NCI-H1417 (cell line): ENCODE measurements at regions not wholly inside any gene's neighbourhood (a gene's known extent, or its start where the extent isn't known, plus 50 kb on each side); places are given as distances from the start of the nearest gene placed in this dataset.
A peak's percentile ranks its signal among the peaks of the same experiment; 100 is the strongest.

Experiments
- DNase-seq, 3 experiments: peaks; one replicate each; lab custom pipeline; 2025; lab: John Stamatoyannopoulos, UW

- DNase-seq, result no peak
These were observed 332.6 kb downstream of the NPHP4 start for GRCh38 chr1:5659606-5660005.

DNA sequence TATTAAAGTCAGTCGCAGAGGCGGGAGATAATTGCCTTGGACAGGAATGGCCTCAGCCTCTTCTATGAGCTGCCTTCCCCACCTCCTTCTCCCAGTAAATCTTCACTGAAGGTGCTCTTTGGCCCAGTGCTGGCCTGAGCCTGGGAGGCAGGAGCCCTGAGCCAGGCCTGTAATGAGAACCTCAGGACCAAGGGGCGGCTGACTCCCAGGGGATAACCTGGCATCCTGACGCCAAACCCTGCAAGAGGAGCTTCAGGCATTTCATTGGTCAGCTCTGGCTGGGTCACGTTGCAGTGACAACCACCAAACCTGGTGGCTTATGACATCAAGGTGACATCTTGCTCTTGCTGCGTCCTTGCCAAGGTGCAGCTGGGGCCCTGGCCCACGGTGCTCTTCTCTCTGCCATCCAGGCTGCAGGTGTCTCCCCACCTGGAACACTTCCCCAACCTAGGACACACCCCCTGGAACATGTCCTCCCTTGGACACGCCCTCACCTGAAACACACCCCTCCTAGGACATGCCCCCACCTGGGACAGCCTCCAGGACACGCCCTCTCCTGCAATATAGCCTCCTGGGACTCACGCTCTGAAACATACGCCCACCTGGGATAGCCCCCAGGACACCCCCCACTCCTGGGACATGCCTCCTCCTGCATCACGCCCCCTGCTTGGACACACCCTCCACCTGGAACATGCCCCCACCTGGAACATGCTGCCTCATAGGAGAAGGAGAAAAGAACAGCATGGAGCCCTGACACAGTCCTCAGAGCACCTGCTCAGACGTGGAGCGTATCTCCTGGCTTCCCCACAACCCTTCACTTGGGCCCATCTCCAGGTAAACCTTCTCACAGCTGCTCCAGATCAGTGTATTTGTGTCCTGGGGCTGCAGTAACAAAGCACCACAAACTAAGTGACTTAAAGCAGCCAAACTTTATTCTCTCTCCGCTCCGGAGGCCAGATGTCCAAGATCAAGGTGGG, 333.6 kb downstream of the NPHP4 start:
- no peak for DNase-seq

DNA sequence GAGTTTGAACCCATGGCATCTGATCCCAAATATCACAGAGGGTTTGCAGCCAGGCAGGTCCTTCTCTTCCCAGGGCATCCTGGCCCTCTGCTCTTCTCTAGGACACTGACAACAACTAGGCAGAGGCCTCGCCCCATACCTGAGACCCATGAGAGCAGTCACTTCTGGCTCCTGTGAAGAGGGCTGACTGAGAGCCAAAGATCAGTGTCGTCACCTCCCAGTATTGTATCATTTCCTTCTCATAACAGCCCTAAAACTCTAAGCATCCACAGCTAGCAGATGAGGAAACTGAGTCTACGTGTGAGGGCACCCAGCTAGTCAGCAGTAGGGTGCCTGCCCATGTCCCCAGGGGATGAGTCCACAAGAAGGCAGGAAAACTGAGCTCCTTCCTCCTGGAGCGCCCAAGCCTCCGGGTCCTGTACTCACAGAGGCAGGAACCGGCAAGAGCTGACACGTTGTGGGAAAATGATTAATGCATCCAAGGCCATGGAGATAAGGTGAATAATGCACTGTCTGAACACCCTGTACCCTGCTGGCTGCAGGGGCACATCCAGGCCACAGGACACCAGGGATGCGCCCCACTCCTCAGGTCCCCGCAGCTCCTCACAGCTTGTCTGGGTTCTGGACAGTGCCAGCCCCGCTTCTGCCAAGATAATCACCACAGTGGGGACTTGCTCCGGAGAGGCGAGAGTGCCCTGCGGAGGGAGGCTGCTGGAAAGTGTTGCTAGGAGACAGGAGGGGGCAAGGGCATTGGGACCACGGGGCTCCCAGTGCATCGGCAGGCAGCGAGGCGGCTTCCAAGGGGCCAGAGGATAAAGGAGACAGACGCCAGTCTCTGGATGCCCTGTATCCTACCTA, 340.0 kb downstream of the NPHP4 start:
- peak in 2 of 3 experiments; percentile 68 to 79 for DNase-seq

- no peak for DNase-seq
These were observed 340.8 kb downstream of the NPHP4 start for GRCh38 chr1:5651473-5651872.

DNA sequence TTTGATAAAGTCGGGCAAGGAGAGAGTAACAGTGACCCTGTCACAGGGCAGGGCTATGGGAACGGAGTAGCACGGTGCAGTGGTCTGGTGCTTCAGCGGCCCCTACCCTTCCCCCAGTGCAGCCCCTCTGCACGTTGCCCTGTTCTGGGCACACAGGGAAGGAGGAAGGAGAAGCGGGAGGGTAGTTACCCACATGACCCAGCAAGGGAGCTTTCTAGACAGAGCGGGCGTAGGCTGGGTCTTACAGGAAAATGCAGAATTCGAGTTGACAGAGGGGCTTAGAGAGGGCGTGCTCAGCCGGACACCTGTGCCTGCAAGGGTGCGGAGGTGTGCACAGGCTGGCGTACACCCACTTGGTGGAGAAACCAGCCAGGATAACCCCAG, 341.2 kb downstream of the NPHP4 start:
- no peak for DNase-seq

GRCh38 chr1:5650283-5651026, 341.8 kb downstream of the NPHP4 start:
- peak in 1 of 3 experiments; percentile 26 for DNase-seq

DNA sequence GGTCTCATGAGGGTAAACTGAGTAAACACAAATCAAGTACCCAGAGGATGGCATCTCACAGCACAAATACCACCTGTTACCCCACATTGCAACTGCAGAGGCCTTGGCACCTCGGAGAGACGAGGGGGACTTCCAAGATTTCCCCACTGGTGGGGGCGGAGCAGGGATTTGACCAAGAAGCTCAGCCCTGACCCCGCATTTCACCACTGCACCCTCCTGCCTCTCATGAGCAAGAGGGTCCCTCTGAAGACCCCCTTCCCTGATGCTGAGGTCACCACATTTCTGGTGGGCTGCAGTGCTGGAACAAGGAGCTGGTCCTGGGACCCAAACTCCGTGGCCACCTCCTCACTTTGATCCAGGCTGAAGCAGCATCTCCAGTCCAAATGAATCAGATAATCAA, 342.4 kb downstream of the NPHP4 start:
- no peak for DNase-seq

GRCh38 chr1:5649166-5649551, 343.1 kb downstream of the NPHP4 start:
- DNase-seq, result no peak

GRCh38 chr1:5648410-5649165, 343.6 kb downstream of the NPHP4 start:
- DNase-seq, result no peak

DNA sequence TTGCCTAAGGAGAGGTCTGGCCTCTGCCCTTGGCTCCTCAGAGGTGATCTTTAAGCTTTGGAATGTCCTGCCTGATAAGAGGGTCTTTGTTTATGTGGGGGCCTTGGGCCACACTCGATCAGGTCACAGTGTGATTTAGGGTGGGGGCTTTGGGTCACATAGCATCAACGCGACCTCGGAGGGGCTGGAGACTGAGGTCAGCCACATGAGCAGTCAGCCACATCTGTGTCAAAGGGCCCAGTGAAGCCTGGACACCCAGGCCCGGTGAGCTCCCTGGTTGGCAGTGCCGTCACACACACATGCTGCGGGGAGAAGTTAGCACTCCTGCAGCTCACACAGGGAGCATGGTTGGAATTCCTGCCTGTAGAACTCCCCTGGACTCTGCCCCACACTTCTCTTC, 345.0 kb downstream of the NPHP4 start:
- no peak for DNase-seq

DNA sequence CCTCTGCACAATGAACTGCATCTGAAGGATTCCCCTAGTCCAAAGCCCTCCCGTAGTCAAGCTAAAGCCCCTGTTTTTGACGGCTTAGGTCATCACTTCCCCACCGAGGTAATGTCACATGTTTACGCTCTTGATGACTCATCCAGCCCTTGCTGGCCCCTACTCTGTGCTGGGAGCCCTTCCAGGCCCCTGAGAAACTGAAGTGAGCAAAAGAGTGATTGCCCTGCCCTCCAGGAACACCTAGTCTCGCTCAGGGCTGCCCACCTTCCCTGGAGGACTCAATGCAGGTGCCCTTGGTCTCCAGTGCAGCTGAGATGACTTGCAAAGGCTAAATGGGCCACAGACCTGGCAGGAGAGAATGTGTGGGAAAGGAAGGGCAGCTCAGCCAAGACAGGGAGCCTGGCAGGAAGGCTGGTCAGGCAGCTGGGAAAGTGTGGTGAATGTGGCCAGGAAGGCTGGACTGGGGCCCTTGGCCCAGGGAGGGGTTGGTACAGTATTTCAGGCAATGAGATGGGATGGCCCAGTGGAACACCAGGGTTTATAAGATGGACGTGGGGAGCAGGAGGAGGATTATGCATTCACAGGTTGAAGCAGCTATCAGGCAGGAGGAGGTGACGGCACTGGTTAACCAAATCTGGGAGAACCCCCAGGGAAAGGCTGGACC, 345.6 kb downstream of the NPHP4 start:
- DNase-seq, result no peak

DNA sequence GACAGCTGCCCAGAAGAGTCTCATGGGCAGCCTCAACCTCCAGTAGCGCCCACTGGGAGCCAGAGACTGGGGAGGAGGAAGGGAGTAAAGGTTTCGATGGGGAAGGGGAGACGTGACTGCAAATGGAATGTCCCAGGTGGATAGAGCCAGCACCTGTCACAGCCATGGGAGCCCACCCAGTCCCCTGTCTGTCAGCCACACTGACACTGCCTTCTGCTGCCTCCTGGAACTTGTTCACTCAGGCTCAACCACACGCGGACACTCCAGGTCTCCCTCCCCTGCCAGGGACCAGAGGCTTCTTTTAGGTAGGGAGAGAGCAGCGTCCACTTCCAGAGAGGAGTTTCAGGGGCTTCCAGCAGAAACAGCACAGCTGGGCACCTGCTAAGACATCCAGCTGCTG, 346.3 kb downstream of the NPHP4 start:
- DNase-seq, result no peak

- no peak for DNase-seq
These were observed 347.2 kb downstream of the NPHP4 start for GRCh38 chr1:5645135-5645399.

DNA sequence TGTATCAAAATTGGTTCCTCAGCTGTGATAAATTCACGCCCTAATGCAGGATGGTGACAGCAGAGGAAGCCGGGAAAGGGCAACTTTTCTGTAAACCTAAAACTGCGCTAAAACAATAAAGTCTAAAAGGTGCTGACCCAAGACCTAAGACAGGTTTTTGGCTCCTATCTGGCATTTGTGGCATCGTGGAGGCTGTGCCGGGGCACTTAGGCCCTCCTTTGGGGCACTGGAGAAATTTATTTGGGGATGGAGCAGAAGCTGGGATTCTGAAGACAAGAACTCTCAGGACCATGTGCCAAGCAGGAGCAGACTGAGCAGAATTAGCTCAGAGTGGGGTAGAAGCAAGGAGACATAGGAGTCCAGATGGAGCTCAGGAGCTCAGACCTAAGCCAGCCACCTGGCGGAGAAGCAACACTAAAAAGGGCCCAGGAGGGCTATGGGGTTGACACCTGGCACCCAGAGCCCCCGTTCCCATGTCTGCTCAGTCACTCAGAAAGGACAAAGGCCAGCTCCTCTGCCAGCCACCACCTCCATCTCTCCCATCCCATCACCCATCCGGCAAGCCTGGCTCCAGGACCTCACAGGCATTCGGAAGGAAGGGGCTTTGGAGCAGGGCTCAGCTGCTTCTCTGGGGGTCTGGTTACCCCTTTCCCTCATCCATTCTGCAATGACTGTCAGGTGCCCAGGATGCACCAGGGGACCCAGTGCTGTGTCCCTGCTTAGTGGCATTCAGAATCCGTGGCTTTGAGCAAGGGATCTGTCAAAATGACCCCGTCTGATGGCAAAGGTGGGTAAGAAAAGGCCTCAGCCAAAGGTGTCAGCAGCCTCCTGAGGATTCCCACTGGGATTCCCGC, 347.7 kb downstream of the NPHP4 start:
- no peak for DNase-seq

GRCh38 chr1:5643360-5644107, 348.7 kb downstream of the NPHP4 start:
- DNase-seq, result no peak

DNA sequence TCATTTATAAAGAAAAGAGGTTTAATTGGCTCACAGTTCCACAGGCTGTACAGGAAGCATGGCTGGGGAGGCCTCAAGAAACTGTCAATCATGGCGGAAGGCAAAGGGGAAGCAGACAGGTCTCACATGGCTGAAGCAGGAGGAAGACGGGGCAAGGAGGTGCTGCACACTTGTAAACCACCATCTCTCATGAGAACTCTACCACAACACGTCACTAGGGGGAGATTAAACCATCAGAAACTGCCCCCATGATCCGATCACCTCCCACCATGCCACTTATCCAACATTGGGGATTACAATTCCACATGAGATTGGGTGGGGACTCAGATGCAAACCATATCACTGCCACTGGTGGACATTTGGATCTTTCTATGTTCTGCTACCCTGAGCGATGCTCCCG, 351.4 kb downstream of the NPHP4 start:
- DNase-seq, result peak in 1 of 3 experiments; percentile 29

DNA sequence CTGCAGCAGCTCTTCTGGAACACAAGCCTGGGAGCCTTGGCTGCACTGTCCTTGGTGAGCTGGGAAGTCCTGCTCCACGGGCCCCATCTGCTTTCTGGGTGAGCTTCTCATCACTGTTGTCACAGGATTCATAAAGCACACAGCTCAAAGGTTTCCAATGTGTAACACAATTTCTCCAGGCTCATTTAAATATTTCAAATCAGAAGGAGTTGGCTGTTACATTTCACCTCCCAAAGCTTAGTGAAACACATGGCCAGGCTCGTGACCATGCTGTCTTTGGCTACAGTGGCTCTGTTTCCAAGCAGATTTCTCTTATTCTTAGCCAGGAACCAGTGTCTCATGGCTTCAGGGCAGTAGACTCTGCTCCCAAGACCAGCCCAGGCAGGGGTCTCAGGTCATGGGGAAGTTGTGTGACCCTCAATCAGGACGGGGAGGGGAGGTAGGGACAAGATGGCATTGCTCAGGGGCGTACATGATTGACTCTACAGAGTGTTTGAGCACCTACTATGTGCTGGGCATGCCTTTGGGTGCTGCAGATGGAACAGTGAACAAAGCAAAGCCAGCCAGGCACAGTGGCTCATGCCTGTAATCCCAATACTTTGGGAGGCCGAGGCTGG, 353.0 kb downstream of the NPHP4 start:
- DNase-seq, result no peak

- DNase-seq, result no peak
These were observed 353.6 kb downstream of the NPHP4 start for GRCh38 chr1:5638582-5638981.

GRCh38 chr1:5637171-5637570, 355.1 kb downstream of the NPHP4 start:
- peak in 1 of 3 experiments; percentile 22 for DNase-seq
